ENCODE measurements at regions not wholly inside any gene's neighbourhood (a gene's known extent, or its start where the extent isn't known, plus 50 kb on each side); places are given as distances from the start of the nearest gene placed in this dataset.

DNA sequence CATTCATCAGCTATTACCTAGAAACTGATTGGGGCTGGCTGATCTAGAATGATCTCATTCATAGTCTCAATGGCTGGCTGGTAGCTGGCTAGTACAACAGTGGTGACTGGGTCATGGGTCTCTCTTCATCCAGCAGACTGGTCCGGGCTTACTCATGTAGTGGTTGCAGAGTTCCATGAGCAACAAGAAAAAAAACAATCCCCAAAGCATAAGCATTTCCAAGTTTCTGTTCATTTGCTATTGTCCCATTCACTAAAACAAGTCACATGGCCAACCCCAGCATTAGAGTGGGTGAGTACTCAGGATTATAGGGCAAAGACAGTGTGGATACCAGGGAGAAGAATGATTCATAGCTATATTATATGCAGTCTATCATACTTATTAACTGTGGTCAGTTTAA is 85.2 kb upstream of the SEMA3C start:
- TF ChIP-seq, protein P1, sequence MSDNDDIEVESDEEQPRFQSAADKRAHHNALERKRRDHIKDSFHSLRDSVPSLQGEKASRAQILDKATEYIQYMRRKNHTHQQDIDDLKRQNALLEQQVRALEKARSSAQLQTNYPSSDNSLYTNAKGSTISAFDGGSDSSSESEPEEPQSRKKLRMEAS (IDR thresholded peaks at IDR 0.05; ENCODE audit: insufficient read depth, insufficient read length) = no peak
- TF ChIP-seq, protein P2, sequence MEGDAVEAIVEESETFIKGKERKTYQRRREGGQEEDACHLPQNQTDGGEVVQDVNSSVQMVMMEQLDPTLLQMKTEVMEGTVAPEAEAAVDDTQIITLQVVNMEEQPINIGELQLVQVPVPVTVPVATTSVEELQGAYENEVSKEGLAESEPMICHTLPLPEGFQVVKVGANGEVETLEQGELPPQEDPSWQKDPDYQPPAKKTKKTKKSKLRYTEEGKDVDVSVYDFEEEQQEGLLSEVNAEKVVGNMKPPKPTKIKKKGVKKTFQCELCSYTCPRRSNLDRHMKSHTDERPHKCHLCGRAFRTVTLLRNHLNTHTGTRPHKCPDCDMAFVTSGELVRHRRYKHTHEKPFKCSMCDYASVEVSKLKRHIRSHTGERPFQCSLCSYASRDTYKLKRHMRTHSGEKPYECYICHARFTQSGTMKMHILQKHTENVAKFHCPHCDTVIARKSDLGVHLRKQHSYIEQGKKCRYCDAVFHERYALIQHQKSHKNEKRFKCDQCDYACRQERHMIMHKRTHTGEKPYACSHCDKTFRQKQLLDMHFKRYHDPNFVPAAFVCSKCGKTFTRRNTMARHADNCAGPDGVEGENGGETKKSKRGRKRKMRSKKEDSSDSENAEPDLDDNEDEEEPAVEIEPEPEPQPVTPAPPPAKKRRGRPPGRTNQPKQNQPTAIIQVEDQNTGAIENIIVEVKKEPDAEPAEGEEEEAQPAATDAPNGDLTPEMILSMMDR (IDR thresholded peaks at IDR 0.05; ENCODE audit: extremely low read depth in 1 of 2, insufficient read depth in 1 of 2, low read depth in 1 of 2, low read length in 2 of 2) = no peak
